HEK293T (cell line): ENCODE measurements at regions not wholly inside any gene's neighbourhood (a gene's known extent, or its start where the extent isn't known, plus 50 kb on each side); places are given as distances from the start of the nearest gene placed in this dataset.

ENCODE experiments used
- CTCF ChIA-PET: fragments of 350-600 bp; formaldehyde crosslinking; extraction: SDS; loops from one replicate; lab custom pipeline; 2021; ENCODE audit warnings: antibody characterized with exemption, inconsistent platforms; lab: Yijun Ruan, JAX
- POLR2A ChIA-PET: fragments of 350-600 bp; formaldehyde crosslinking; extraction: SDS; loops from one replicate; lab custom pipeline; 2020; ENCODE audit warnings: antibody characterized with exemption, inconsistent platforms; lab: Yijun Ruan, JAX
- DNase-seq: peaks from one replicate; pipeline ENCODE4 v3.0.0; 2012; ENCODE audit warnings: mixed read lengths; ENCODE audit errors: extremely low spot score
- ARNT ChIP-seq: fragments of 450-650 bp; IDR thresholded peaks from 2 replicates; pipeline ENCODE4 v1.6.1; 2017; ENCODE audit warnings: mild to moderate bottlenecking
- BHLHE40 ChIP-seq: fragments of 450-650 bp; IDR thresholded peaks from 2 replicates; pipeline ENCODE4 v1.6.1; 2016; ENCODE audit warnings: mild to moderate bottlenecking, moderate library complexity, borderline replicate concordance
- CTBP1 ChIP-seq: fragments of 450-650 bp; IDR thresholded peaks from 2 replicates; pipeline ENCODE4 v1.6.1; 2016; ENCODE audit warnings: borderline replicate concordance
- ELF4 ChIP-seq: fragments of 450-650 bp; IDR thresholded peaks from 2 replicates; pipeline ENCODE4 v1.6.1; 2017; ENCODE audit warnings: antibody characterized with exemption
- FOXA1 ChIP-seq: fragments of 450-650 bp; IDR thresholded peaks from 2 replicates; pipeline ENCODE4 v1.6.1; 2016; ENCODE audit warnings: mild to moderate bottlenecking
- FOXK2 ChIP-seq: fragments of 450-650 bp; IDR thresholded peaks from 2 replicates; pipeline ENCODE4 v1.6.1; 2016; ENCODE audit warnings: mild to moderate bottlenecking
- FOXM1 ChIP-seq: fragments of 450-650 bp; IDR thresholded peaks from 2 replicates; pipeline ENCODE4 v1.6.1; 2017; ENCODE audit warnings: mild to moderate bottlenecking, borderline replicate concordance
- HDGF ChIP-seq: fragments of 450-650 bp; IDR thresholded peaks from 2 replicates; pipeline ENCODE4 v1.6.1; 2017; ENCODE audit warnings: antibody characterized with exemption, borderline replicate concordance
- L3MBTL2 ChIP-seq: fragments of 450-650 bp; conservative IDR thresholded peaks from 2 replicates; pipeline ENCODE4 v1.6.1; 2016; ENCODE audit warnings: mild to moderate bottlenecking
- LEF1 ChIP-seq: fragments of 450-650 bp; IDR thresholded peaks from 2 replicates; pipeline ENCODE4 v1.6.1; 2017; ENCODE audit warnings: mild to moderate bottlenecking, borderline replicate concordance
- NFRKB ChIP-seq: fragments of 450-650 bp; IDR thresholded peaks from 2 replicates; pipeline ENCODE4 v1.6.1; 2016; ENCODE audit warnings: mild to moderate bottlenecking, moderate library complexity
- PKNOX1 ChIP-seq: fragments of 450-650 bp; IDR thresholded peaks from 2 replicates; pipeline ENCODE4 v1.6.1; 2016
- SP1 ChIP-seq: fragments of 450-650 bp; IDR thresholded peaks from 2 replicates; pipeline ENCODE4 v1.6.1; 2017
- SUZ12 ChIP-seq: fragments of 450-650 bp; IDR thresholded peaks from 2 replicates; pipeline ENCODE4 v1.6.1; 2016; ENCODE audit warnings: mild to moderate bottlenecking
- TARDBP ChIP-seq: fragments of 450-650 bp; IDR thresholded peaks from 2 replicates; pipeline ENCODE4 v1.6.1; 2016
- ZNF384 ChIP-seq: fragments of 450-650 bp; IDR thresholded peaks from 2 replicates; pipeline ENCODE4 v1.6.1; 2016

- ChIA-PET CTCF (no interaction called here), POLR2A (no interaction called here)
- TF ChIP-seq ARNT (no peak), SP1 (no peak), BHLHE40 (no peak)
- DNase-seq: no peak
Observed at GRCh38 chr2:3112553-3112952, 265.1 kb downstream of the EIPR1 start.

- POLR2A ChIA-PET: no interaction called here
- TF ChIP-seq PKNOX1 (no peak), CTBP1 (no peak), ELF4 (no peak), HDGF (no peak), FOXM1 (no peak), L3MBTL2 (no peak), BHLHE40 (no peak), LEF1 (no peak), ARNT (no peak), ZNF384 (no peak), SP1 (no peak), FOXA1 (no peak)
- CTCF ChIA-PET: no interaction called here
- DNase-seq: no peak
Observed at GRCh38 chr2:3112131-3112530, 265.5 kb downstream of the EIPR1 start.

- DNase-seq: no peak
- CTCF ChIA-PET: no interaction called here
- POLR2A ChIA-PET: no interaction called here
- TF ChIP-seq LEF1: no peak
Observed at GRCh38 chr2:3110994-3111666, 266.5 kb downstream of the EIPR1 start.

- POLR2A ChIA-PET: no interaction called here
- TF ChIP-seq NFRKB: no peak
- 0 out of 2 replicates have a peak, but pooled peaks have one; percentile 19 for TF ChIP-seq SP1
- no peak for DNase-seq
- CTCF ChIA-PET: no interaction called here
Observed at GRCh38 chr2:3110555-3110954, 267.1 kb downstream of the EIPR1 start.

GRCh38 chr2:3108710-3109702, 268.6 kb downstream of the EIPR1 start:
- TF ChIP-seq PKNOX1 (no peak), NFRKB (no peak), ZNF384 (no peak), HDGF (no peak), ELF4 (no peak), FOXM1 (no peak)
- CTCF ChIA-PET: no interaction called here
- peak; percentile 1 for DNase-seq
- POLR2A ChIA-PET: no interaction called here

GRCh38 chr2:3108105-3108504, 269.5 kb downstream of the EIPR1 start:
- peak; percentile 4 for DNase-seq
- ChIA-PET POLR2A (no interaction called here), CTCF (no interaction called here)
- TF ChIP-seq NFRKB (no peak), SP1 (no peak), PKNOX1 (no peak), FOXA1 (no peak), FOXM1 (no peak), HDGF (no peak), SUZ12 (no peak), FOXK2 (no peak), LEF1 (no peak), ARNT (no peak), CTBP1 (no peak), TARDBP (no peak), L3MBTL2 (no peak), ZNF384 (no peak), BHLHE40 (no peak), ELF4 (no peak)

GRCh38 chr2:3107567-3107966, 270.1 kb downstream of the EIPR1 start:
- ChIA-PET CTCF (no interaction called here), POLR2A (no interaction called here)
- no peak for TF ChIP-seq HDGF
- no peak for TF ChIP-seq SUZ12
- no peak for TF ChIP-seq NFRKB
- TF ChIP-seq FOXA1: no peak
- DNase-seq: peak; percentile 5
